HG03045 (cell line): ENCODE measurements at regions not wholly inside any gene's neighbourhood (a gene's known extent, or its start where the extent isn't known, plus 50 kb on each side); places are given as distances from the start of the nearest gene placed in this dataset.

Experiments
- ATAC-seq: cut with Tn5 transposase; IDR thresholded peaks from one replicate; pipeline ENCODE4 v1.9.1; 2021; ENCODE audit warnings: mild to moderate bottlenecking, moderate library complexity; ENCODE audit not compliant: unreplicated experiment

DNA sequence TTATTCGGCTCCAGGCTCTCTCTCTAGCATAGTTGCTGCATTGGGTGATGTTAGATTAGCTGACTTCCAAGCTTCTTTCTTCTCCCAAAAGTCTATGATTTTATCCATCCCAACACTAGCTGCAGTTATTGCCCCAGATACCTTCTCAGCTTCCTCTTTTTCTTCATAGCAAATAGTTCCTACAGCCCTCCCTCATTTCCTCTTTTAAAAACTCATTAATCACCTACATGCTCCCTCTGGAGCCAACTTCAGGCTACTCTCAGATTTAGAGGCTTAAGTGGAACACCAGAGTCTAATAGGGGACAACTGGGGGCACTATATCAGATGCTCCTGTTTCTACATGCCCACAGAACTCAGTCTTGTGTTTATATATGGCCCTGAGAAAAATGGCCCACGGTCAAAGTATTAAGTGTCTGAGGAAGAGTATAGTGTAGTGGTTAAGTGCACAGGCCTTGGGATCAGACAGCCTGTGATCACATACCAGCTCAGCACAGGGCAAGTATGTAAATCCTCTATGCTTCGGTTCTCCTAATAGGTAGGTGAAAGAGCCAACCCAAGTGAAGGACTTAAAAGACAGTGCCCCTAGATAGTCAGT is 241.9 kb upstream of the SLC14A2 start:
- no peak for ATAC-seq

DNA sequence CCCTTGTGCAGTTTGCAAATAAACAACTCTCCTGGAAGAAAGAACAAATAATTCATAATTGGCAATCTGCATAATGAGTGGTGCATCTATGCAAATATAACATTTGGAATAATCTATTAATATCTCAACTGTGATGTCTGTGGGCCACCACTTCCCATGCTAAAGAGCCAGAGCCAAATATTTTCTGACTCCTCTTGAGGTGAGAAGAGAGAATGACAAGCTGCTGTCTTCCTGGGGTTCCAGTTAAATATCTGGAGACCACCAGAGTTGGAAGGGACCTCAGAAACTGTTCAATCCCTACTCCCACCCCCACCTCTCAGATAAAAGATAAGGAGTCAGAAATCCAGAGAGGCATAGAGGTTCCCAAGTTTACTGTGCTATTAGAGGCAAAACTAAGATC is 241.0 kb upstream of the SLC14A2 start:
- no peak for ATAC-seq

DNA sequence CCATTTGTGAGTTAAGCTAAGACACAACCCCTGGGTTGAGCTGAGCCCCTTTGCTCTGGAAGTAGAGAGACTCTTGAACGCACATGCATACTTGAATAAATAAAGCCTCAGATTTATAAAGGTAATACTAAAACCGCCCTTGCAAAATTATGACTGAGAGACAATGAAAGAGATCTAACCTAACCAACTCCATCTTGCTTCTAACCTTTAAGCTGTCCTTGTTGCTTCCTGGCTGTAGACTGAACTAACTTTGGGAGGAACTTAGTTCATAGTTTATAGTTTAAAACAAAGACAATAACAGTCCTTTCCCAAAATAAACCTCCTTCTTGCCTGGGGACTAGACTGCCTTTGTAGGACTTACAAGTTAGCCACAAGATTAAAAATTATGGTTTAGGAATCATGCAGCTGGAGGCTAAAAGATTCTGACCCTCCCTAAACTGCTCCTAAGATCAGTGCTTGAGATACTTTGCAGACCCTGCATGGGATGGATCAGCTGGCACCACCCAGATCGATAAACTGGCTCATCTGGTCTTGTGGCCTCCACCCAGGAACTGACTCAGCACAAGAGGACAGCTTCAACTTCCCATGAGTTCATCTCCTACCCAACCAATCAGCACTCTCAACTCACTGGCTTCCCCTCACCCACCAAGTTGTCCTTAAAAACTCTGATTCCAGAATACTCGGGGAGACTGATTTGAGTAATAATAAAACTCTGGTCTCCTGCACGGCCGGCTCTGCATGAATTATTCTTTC is 240.2 kb upstream of the SLC14A2 start:
- ATAC-seq: no peak

DNA sequence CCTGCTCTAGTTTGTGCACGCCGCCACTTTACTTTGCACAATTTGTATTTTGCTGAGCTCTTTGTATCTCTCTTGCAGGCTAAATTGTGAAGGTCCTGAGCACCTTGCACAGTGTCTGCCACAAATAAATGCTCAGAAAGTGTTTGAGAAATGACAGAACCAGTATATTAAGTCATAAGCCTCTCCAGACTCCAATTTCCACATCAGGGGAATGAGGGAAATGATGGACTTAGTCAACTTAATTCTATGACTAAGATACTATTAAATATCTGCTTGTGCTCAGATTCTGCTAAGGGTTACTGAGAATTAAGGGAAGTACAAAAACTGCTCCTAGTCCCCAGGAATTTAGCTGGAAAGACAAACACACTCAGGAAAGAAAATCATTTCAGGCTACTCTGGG is 239.1 kb upstream of the SLC14A2 start:
- ATAC-seq: no peak

DNA sequence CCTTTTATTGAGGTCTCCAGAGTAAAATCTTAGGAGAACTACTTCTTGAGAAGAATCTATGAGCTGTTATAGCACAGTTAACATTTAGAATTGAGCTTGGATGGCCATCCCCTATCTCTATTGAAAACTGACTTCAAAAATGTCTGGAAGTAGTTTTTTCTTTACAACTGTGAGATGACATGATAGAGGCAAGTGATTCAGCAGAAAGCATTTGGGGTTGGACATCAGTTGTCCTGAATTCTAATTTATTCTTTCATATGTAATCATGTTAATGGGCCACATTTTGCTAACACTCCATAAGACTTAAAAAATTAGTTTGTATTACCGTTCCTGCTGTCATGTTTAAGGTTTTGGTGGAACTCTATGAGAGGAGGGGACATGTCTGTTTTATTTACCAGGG is 237.0 kb upstream of the SLC14A2 start:
- no peak for ATAC-seq

DNA sequence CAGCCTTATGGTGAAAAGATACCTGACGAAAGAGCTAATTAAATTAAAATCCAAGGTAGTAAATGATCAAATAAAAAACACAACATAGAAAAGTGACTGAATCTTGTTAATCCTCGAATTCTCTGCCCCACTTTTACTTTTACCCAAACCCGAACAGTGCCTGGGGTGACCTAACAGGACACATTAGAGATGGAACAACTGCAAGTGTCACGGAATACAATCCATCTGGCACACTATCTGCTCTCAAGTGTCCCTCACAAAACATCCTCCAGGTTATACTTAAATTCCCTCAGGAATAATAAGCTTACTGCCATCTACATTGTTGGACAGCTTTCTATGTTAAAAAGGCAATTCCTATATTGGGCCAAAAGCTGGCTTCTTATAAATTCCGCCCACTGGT is 236.3 kb upstream of the SLC14A2 start:
- ATAC-seq: no peak

DNA sequence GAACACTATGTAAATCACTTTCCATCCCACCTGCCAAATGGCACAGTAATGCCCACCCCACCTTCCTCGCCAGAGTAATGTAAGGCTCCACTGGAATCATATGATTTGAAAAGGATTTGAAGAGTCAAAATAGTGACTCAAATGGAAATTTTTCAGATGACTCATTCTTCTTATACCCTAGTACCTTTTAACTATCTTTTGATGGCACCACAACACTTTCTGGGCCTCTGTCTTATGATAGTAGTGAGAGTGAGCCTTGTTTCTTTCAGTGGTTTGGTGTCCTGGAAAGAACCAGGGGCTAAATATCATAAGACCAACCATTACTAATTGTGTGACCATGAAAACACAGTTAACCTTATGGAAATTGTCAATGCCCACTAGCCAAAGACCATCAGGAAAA is 235.4 kb upstream of the SLC14A2 start:
- no peak for ATAC-seq

DNA sequence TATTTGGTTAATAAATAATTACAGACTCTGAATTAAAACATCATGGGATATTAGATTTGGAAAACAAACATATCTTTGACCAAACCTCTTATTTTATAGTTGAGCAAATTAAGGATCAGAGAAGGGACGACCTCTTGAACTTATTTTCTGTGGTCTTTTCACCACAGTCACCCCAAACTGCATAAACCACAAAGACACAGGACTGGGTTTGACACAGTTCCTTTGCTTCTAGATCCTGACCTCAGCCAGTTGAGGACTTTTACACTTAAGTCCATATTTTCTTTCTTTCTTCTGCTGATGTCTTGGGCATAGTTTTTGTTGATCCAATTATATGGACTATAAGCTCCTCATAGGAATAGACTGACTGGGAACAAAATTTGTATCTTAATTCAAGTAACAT is 234.0 kb upstream of the SLC14A2 start:
- ATAC-seq: no peak

DNA sequence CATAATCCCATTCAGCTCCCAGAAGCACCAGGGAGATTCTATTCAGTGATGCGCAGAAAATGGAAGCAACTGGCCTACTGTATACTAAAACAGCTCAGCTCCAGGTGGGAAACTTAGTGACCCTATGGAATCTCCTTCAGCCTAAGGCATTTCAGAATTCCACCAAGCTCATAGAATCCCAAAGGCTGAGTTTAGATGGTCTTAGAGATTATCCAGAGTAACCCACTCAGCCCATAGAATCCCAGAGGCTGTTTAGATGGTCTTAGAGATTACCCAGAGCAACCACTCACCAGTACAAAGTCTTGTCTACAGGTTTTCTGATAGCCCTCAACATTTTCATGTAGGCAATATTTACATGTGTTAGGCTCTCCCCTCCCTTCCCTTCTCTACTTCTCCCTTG is 232.0 kb upstream of the SLC14A2 start:
- no peak for ATAC-seq

DNA sequence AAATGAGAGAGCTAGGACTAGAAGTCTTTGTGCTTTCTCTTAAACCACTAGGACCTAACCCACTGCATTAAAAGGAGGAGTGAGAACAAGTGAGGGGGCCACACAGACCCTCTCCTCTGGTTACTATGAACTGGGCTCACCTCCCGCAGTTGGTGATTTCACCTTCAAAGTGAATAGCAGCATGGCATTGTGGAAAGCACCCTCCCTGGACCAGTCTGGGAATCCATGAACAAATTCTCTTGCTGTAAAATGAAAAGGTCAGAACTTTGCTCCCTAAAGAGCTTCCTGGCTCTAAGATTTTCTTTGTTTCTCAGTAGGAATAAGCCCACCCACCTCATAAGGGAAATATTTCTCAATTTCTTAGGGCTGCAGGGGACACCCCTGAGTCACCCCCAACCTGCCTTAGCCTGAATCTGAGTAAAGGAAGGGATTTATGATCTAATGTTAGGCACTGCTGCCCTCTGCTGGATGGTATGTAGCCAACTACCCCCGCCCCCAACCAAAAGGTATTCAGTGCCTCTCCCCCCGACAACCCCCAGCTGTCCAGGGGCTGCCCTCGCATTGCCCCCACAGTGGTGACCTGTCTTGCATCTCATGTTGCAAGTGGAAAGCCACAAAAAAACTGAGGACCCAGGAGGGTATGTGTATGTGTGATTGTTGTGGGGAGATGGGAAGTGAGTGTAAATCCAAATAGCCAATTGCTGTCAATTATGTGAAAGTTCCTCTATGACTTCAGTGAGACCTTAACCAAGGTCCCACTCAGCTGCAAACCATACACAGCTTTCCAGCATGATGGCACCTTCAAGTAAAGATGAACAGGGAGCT is 230.9 kb upstream of the SLC14A2 start:
- ATAC-seq: no peak

DNA sequence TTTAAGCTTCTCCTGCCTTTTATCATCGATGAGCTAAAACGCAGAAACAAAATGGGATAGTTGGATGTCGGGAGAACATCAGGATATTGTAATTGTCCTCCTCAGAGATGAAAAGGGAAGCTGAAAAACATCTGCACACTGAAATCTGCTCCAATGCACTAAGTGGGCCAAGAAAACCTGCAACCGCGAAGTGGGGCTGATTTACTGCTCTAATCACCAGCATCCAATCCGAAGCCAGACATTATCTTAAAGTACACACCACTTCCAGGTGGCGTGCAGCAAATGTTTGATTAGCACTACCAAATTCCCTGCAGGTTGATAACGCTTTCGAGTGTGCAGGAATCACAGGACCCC is 230.3 kb upstream of the SLC14A2 start:
- no peak for ATAC-seq

DNA sequence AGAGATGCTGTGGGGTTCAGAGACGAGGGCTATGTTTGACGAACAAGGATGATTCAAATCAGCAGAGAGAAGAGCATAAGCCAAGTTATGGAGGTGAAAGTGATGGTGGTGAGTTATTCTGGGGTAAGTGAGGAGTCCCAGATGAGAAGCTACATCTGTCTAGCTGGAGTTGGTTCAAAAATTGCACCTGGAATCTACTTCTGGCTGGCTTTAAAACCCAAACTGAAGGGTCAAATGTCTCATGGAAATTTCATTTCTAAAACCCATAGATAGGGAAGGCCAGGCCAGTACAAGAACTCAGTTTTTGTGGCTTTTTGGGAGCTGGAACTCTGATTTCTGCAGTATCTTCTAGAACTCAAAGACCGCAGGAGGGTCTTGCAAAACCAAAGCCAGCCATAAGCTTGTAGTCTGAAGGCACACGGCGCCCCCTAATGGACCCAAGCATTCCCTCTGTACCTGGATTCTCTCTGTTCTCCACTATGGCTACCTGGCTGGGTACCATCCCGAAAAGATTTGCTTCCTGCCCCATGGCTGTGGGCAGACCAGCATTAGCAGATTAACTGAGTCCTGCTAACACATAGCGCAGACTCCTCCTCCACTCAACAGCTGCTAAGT is 229.1 kb upstream of the SLC14A2 start:
- ATAC-seq: no peak

DNA sequence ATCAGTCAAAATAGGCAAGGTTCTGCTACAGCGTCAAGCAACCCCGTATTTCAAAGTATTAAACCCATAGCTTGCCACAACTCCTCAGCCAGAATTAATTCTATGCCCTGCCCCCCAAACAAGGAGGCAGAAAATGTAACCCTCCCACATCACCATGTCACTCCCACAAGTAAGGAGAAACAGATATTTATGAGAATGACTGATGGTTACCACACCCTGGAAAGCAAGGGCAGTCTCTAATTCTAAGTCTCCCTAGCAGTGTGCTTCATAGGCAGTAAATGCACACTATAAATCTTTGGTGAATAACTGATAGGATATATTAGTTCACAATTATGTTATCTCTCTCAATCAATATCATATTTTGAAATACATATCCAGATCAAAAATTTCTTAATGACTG is 228.0 kb upstream of the SLC14A2 start:
- no peak for ATAC-seq

DNA sequence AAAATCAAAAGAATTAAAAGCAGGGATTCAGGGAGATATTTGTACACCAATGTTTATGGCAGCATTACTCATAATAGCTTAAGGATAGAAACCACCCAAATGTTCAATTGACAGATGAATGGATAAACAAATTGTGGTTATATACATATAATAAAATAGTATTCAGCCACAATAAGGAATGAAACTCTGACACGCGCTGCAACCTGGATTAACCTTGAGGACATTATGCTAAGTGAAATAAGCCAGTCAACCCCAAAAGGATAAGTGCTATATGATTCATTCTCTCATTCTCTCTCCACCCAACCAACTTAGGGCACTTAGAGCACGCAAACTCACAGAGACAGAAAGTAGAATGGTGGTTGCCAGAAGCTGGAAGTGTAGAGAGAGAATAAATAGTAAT is 216.8 kb upstream of the SLC14A2 start:
- no peak for ATAC-seq

DNA sequence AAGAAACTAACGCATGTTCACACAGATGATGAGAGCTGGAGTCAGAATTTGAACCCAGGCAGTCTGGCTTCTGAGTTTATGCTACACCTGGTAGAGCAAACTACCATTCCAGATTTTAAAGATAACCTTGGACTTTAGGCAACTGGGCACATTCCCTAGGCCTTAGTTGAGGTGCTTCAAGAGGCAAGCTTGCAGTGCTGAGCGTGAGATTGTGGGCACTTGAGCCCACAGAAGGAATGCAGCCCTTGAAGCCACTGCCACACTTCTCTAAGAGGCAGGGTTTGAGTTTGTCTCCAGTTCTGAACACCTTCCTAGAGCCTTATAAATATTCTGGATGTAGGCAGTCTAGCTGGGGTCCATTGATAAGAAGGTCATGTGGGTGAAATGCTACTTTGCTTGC is 216.1 kb upstream of the SLC14A2 start:
- no peak for ATAC-seq

DNA sequence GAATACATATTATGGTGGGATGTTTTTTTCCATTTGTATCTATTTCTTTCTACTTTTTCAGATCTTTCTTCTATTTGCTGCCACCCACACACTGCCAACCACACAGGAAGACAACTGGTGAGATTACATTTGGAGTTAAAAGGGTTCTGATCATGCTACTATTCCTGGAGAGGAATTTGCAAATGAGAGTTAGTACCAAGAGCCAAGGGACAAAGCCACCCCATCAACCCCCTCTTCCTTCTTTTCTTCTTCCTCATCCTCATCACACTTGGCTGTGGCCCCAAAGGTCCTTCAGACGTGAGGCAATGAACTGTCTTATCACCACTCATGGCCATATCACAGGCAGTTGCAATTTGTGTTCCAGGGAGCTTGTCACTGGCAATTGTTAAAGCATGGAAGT is 215.6 kb upstream of the SLC14A2 start:
- ATAC-seq: no peak

DNA sequence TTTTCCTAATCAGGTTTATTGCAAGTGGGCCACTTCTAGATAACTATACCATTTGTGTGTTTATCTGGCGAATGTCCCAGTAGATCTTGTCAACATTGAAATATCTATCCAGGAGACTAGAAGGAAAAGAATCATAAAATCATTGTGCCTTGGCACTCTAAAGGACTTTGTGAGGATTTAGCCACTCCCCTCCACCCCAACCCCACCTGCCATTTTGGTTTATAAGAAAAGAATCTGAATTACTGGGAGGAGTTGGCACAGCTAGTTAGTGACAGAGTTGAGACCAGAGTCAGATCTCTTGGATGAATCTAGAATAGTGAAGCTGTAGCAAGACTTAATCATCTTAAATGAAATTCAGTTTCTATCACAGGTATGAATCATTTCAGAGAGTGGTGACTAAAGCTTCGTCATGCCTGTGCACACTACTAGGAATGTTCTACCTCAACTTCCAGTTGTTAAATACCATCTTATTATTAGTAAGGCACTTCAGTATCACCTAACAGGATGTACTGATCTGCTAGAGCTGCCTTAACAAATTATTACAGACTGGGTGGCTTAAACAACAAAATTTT is 212.7 kb upstream of the SLC14A2 start:
- no peak for ATAC-seq

DNA sequence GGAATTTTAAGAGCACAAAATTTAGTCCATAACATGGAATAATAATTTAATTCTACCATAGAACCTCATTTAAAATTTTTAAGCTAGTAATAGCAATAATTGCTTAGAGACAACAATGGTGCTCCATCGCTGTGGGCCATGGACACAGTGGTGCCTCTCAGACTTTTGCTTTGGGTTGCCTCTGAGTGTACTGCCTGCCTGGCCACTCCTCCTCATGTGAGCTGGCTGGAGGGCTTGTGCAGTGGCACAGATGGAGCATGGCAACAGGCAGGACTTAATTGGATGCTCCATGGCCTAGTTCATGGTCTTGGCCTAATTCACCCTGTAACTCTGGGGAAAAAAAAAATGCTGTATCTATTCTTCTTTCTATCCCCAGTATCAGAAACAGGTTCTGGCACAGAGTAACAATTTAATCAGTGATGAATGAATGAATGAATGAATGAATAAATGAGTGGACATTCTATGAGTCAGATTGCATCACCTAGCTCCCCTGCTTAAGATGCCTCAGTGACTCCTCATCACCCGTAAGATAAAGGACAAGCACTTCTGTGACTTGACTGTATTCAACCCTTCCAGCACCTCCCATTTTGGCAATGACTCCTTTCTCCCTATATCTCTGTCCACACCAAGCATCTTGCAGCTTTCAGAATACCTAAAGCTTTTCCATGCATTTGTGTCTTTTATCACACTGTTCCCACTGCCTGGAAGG is 211.8 kb upstream of the SLC14A2 start:
- no peak for ATAC-seq

DNA sequence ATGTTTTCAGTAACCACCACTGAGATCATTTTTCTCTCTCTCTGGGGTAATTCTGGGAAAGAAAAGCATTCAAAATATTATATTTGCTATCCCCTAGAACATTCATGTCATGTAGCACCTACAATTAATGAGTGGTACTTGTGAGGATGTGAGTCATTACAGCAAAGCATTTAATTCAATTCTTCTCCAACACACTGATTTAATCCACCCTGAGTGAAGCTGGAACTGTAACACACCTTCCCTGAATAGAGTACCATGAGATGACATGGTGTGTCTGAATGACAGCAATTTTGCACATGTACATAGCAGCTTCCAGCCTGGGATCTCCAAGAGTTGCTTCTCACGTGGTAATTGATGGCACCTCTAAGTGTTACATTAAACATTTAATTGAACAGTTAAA is 207.1 kb upstream of the SLC14A2 start:
- no peak for ATAC-seq

DNA sequence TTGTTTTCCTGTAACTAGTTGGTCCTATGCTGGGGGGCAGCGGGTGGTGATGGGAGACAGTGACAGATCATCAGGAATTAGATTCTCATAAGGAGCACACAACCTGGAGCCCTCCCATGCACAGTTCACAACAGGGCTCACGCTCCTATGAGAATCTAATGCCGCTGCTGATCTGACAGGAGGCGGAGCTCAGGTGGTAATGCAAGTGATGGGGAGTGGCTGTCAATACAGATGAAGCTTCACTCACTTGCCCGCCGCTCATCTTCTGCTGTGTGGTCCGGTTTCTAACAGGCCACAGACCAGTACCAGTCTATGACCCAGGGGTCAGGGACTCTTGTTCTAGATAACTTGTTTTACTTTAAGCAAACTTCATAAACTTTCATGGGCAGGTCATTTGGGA is 205.3 kb upstream of the SLC14A2 start:
- ATAC-seq: no peak

DNA sequence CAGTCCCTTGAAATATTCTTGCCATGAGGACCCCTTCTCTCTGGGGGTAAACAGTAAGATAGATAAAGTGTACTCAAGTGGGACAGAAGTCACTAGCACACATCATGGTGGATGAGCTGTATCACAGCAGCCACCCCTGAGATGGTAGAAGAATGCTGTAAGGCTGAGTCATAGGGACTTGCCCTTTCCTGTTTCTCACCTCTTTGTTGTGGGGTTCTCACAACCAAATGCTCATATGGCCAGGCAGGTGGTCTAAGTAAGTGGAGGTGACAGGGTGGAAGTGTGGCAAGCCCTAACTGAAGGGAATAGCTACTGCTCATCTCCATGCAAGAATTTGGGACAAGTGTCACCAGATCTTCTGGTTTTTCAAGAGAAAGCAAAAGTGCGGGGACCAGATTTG is 202.7 kb upstream of the SLC14A2 start:
- ATAC-seq: no peak
